Esophagus muscularis mucosa (tissue), 4 donors: ENCODE measurements at regions not wholly inside any gene's neighbourhood (a gene's known extent, or its start where the extent isn't known, plus 50 kb on each side); places are given as distances from the start of the nearest gene placed in this dataset.

Experiments
- DNase-seq: peaks from one replicate; pipeline ENCODE4 v3.0.0-alpha.2; 2017; ENCODE audit errors: extremely low spot score
- H3K27ac ChIP-seq, 4 donors: fragments of 200-600 bp; sonication (generic); replicated peaks in 1 of 4; 1 replicate in 3 of 4; 2 replicates in 1 of 4; pipeline ENCODE4 v1.5.1; 2016 to 2019; ENCODE audit warnings: mild to moderate bottlenecking in 1 of 4
- H3K27me3 ChIP-seq, 4 donors: fragments of 200-600 bp; sonication (generic); one replicate each; pipeline versions ENCODE4 v1.5.1 to v1.6.0; 2016 to 2019
- H3K36me3 ChIP-seq, 4 donors: fragments of 200-600 bp; sonication (generic); one replicate each; pipeline ENCODE4 v1.5.1; 2016 to 2019
- H3K4me1 ChIP-seq, 4 donors: fragments of 200-600 bp; sonication (generic); one replicate each; pipeline ENCODE4 v1.5.1; 2016 to 2019
- H3K4me3 ChIP-seq, 4 donors: fragments of 200-600 bp; sonication (generic); 1 replicate in 2 of 4; 2 replicates in 2 of 4; pipeline ENCODE4 v1.5.1; 2016 to 2019; ENCODE audit warnings: mild to moderate bottlenecking in 4 of 4, moderate library complexity in 1 of 4
- H3K9me3 ChIP-seq, 4 donors: fragments of 200-600 bp; sonication (generic); 1 replicate in 3 of 4; 2 replicates in 1 of 4; pipeline ENCODE4 v1.5.1; 2016 to 2019
- EP300 ChIP-seq: sonication (generic); formaldehyde crosslinking; IDR thresholded peaks from one replicate; pipeline ENCODE4 v1.6.1; 2017; ENCODE audit warnings: antibody characterized with exemption
- POLR2A ChIP-seq: fragments of 450-650 bp; IDR thresholded peaks from one replicate; pipeline ENCODE4 v1.6.1; 2017; ENCODE audit warnings: antibody characterized with exemption, moderate library complexity, mild to moderate bottlenecking, low read depth
- POLR2AphosphoS5 ChIP-seq, 2 donors: sonication (generic); formaldehyde crosslinking; IDR thresholded peaks; one replicate each; pipeline ENCODE4 v1.6.1; 2017; ENCODE audit warnings: antibody characterized with exemption in 2 of 2
- WGBS: methylation state at CpG from one replicate; pipeline ENCODE4 v1.1.5; 2018; 5-methylcytosine and 5-hydroxymethylcytosine counted together
- intact Hi-C: fragments of 100-400 bp; cut with DNase I; formaldehyde crosslinking; loops from one replicate; pipeline ENCODE4 v1.15.1; 2023
- TF ChIP-seq, protein P1 (sequence below), 3 experiments: fragments of 200-600 bp in 2 of 3; fragments of 450-650 bp in 1 of 3; sonication (generic) in 2 of 3; IDR thresholded peaks; one replicate each; pipeline ENCODE4 v1.5.1; 2017 to 2019; ENCODE audit warnings: antibody characterized with exemption in 3 of 3, mild to moderate bottlenecking in 2 of 3, moderate library complexity in 1 of 3

DNA sequence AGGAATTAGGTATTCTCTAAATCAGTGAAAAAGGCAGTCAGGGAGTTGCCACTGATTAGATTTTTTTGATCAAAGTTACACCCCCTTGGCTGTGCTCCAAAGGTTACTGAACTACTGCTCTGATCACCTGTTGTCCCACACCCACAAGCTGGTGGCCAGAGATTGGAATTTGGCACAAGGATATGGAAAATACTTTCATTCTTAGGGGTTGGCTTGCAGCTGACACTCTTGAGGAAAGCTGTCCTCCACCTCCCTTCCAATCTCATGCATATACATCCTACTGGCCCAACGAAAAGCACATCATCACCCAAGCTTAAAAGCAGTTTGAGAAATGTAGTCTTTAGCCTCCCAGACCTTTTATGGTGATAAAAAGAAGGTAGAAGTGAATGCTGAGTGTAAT, 329.5 kb upstream of the CHAC2 start:
- no peaks in the 10 kb centered on the region for H3K36me3 ChIP-seq

DNA sequence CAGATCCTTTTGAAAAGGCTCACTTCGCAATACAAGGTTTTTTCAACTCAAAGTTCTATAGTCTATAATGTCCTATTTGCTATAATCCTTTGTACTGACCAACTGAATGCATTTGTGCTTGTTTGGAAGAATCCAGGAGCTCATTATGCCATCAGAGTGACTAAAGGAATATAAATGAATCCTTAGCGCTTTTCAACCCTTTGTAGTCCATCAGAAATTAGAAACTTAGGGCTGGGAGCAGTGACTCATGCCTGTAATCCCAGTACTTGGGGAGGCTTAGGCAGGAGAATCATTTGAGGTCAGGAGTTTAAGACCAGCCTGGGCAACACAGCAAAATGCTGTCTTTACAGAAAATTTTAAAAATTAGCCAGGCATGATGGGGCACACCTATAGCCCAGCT, 330.2 kb upstream of the CHAC2 start:
- peaks cover 0 to 5% (median 0%) of the 10 kb centered on the region in 4 donors for H3K4me1 ChIP-seq
- no peak for TF ChIP-seq POLR2AphosphoS5 (IDR thresholded peaks at IDR 0.05)
- TF ChIP-seq, protein P1, sequence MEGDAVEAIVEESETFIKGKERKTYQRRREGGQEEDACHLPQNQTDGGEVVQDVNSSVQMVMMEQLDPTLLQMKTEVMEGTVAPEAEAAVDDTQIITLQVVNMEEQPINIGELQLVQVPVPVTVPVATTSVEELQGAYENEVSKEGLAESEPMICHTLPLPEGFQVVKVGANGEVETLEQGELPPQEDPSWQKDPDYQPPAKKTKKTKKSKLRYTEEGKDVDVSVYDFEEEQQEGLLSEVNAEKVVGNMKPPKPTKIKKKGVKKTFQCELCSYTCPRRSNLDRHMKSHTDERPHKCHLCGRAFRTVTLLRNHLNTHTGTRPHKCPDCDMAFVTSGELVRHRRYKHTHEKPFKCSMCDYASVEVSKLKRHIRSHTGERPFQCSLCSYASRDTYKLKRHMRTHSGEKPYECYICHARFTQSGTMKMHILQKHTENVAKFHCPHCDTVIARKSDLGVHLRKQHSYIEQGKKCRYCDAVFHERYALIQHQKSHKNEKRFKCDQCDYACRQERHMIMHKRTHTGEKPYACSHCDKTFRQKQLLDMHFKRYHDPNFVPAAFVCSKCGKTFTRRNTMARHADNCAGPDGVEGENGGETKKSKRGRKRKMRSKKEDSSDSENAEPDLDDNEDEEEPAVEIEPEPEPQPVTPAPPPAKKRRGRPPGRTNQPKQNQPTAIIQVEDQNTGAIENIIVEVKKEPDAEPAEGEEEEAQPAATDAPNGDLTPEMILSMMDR (IDR thresholded peaks at IDR 0.05), result no peak
- H3K27me3 ChIP-seq, result no peaks in the 10 kb centered on the region
- no peak for DNase-seq
- no peak overlapping the region for H3K4me3 ChIP-seq
- no peak overlapping the region for H3K27ac ChIP-seq
- WGBS, result 93% methylated on average over 2 of the region's 2 CpGs
- H3K9me3 ChIP-seq, result no peaks in the 10 kb centered on the region
- intact Hi-C loops, result no loop called here
- no peaks in the 10 kb centered on the region for H3K36me3 ChIP-seq

More for the DNA sequence above, 329.5 kb upstream of the CHAC2 start:
- Histone ChIP-seq H3K4me3 (no peak overlapping the region), H3K4me1 (peaks cover 0 to 5% (median 0%) of the 10 kb centered on the region in 4 donors), H3K27me3 (no peaks in the 10 kb centered on the region), H3K27ac (no peak overlapping the region), H3K9me3 (no peaks in the 10 kb centered on the region)
- WGBS, result 50% methylated on average over 1 of the region's 1 CpG
- DNase-seq, result no peak
- TF ChIP-seq POLR2A (no peak), POLR2AphosphoS5 (IDR thresholded peaks at IDR 0.05) (no peak), EP300 (no peak)
- TF ChIP-seq, protein P1 (IDR thresholded peaks at IDR 0.05), result no peak
- intact Hi-C loops, result no loop called here

DNA sequence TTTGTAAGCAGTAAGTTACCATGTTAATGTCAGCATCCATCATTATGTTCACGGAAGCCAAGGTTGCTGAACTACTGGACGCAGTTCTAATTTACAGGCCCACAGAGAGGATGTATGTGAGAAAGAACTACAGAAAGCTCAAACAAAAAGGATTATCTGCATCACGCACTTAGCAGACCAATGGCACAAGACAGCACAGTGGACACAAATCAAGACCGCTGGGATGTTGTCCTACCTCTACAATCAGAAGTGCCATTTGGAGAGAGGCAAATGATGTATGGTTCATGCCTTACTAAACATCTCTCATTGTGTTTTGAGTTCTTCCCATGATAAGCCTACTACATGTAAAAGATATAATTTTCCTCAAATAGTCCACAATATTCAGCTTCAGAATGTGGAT, 330.7 kb upstream of the CHAC2 start:
- intact Hi-C loops, result no loop called here
- TF ChIP-seq, protein P1 (IDR thresholded peaks at IDR 0.05), result no peak
- TF ChIP-seq EP300 (no peak), POLR2A (no peak), POLR2AphosphoS5 (IDR thresholded peaks at IDR 0.05) (no peak)
- WGBS, result 94% methylated on average over 4 of the region's 4 CpGs

DNA sequence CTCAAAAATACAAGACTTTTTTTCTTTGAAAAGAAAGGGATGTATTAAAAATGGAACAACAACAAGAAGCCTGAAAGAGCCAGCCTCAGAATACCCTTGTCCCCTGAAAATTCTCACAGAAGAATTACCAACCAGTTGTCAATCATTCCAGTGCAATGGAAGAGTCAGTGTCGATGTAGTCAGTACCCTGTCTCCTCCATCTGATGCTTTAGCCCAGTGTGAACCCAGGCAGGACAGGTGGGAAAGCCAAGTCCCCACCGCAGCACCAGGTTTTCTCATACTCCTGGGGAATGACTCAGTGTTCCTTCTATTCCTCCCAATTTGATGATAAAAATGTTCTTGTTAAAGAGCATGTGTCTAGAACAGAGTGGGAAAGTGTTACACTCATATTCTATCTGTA, 332.0 kb upstream of the CHAC2 start:
- no peak for TF ChIP-seq POLR2A
- TF ChIP-seq, protein P1 (IDR thresholded peaks at IDR 0.05), result no peak
- no peak for TF ChIP-seq EP300
- TF ChIP-seq POLR2AphosphoS5 (IDR thresholded peaks at IDR 0.05), result no peak
- H3K4me3 ChIP-seq, result no peak overlapping the region
- no peaks in the 10 kb centered on the region for H3K27me3 ChIP-seq
- no peak overlapping the region for H3K27ac ChIP-seq
- H3K36me3 ChIP-seq, result no peaks in the 10 kb centered on the region
- no peaks in the 10 kb centered on the region for H3K9me3 ChIP-seq
- WGBS, result 82% methylated on average over 2 of the region's 2 CpGs
- H3K4me1 ChIP-seq, result peaks cover 0 to 5% (median 0%) of the 10 kb centered on the region in 4 donors
- DNase-seq, result no peak
- intact Hi-C loops, result no loop called here

More for the DNA sequence above, 330.7 kb upstream of the CHAC2 start:
- Histone ChIP-seq H3K27ac (no peak overlapping the region), H3K4me3 (no peak overlapping the region), H3K4me1 (peaks cover 0 to 5% (median 0%) of the 10 kb centered on the region in 4 donors), H3K36me3 (no peaks in the 10 kb centered on the region), H3K9me3 (no peaks in the 10 kb centered on the region), H3K27me3 (no peaks in the 10 kb centered on the region)
- DNase-seq, result no peak

DNA sequence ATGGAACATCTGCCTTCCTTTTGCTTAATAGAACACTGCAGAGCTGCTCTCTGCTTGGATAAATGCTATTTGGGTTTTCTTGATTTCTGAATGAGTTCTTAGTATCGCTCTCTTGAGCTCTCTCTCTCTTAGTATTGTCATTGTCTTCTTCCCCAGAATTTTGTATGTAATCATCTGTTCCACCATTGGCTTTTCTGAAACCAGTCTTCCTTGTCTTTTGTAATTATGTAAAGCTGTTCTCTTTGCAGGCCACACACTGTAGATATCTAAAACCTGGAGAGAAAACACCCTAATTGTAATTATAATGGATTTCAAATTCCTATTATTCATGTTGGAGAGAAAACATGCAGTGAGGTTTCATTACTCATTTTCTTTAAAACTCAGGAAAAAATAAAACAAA, 333.1 kb upstream of the CHAC2 start:
- no peaks in the 10 kb centered on the region for H3K27me3 ChIP-seq
- H3K4me1 ChIP-seq, result peaks cover 0 to 5% (median 0%) of the 10 kb centered on the region in 4 donors
- H3K27ac ChIP-seq, result no peak overlapping the region
- no peaks in the 10 kb centered on the region for H3K9me3 ChIP-seq
- intact Hi-C loops, result no loop called here
- H3K36me3 ChIP-seq, result no peaks in the 10 kb centered on the region
- 79% methylated on average over 1 of the region's 1 CpG for WGBS
- TF ChIP-seq POLR2A (no peak), EP300 (no peak)
- no peak for DNase-seq
- no peak overlapping the region for H3K4me3 ChIP-seq
